ENCODE measurements at regions not wholly inside any gene's neighbourhood (a gene's known extent, or its start where the extent isn't known, plus 50 kb on each side); places are given as distances from the start of the nearest gene placed in this dataset.

GRCh38 chr5:158618256-158618655, 481.5 kb downstream of the EBF1 start:
- H3K27me3 ChIP-seq (ENCODE audit: low read length), result no peaks in the 10 kb centered on the region; the same call in 1 of the 2 replicates
- intact Hi-C loops (cut with micrococcal nuclease), result no loop called here
- H3K27ac ChIP-seq (ENCODE audit: low read length), result no peak overlapping the region
- no peak overlapping the region for H3K9ac ChIP-seq (ENCODE audit: low read length)
- no peaks in the 10 kb centered on the region for H4K20me1 ChIP-seq (ENCODE audit: low read length)
- H3K9me3 ChIP-seq (ENCODE audit: low read length), result no peaks in the 10 kb centered on the region
- H3K4me3 ChIP-seq (ENCODE audit: low read length), result no peak overlapping the region
- ChIA-PET POLR2A (ENCODE audit: unreplicated experiment) (no interaction called here), CTCF (no interaction called here)
- H3F3A ChIP-seq (ENCODE audit: low read length, unreplicated experiment), result no peaks in the 10 kb centered on the region
- DNase-seq, result no peak
- no peak overlapping the region for H2AFZ ChIP-seq (ENCODE audit: low read length)
- no peak overlapping the region for H3K4me2 ChIP-seq (ENCODE audit: low read length)
- H3K79me2 ChIP-seq (ENCODE audit: low read length), result no peaks in the 10 kb centered on the region
- no peaks in the 10 kb centered on the region for H3K9me2 ChIP-seq (replicated peaks; ENCODE audit: low read length)
- no peaks in the 10 kb centered on the region for H3K4me1 ChIP-seq (ENCODE audit: insufficient read depth, low read length)
- ATAC-seq, result no peak
- H3K36me3 ChIP-seq (ENCODE audit: low read depth, low read length), result no peaks in the 10 kb centered on the region
- no TSS peak for BruUV-seq (replicated peaks)
- TF ChIP-seq EZH2phosphoT487 (IDR thresholded peaks at IDR 0.05; ENCODE audit: borderline replicate concordance, low read length) (no peak), CTCF (conservative IDR thresholded peaks at IDR 0.05; ENCODE audit: low read depth, low read length) (no peak), EZH2 (IDR thresholded peaks at IDR 0.05; ENCODE audit: low read length, unreplicated experiment) (no peak)

- no peak overlapping the region for H3K4me2 ChIP-seq (ENCODE audit: low read length)
- H3K36me3 ChIP-seq (ENCODE audit: low read depth, low read length), result no peaks in the 10 kb centered on the region
- H3K4me1 ChIP-seq (ENCODE audit: insufficient read depth, low read length), result no peaks in the 10 kb centered on the region
- BruUV-seq (replicated peaks), result no TSS peak
- TF ChIP-seq EZH2phosphoT487 (IDR thresholded peaks at IDR 0.05; ENCODE audit: borderline replicate concordance, low read length) (no peak), CTCF (conservative IDR thresholded peaks at IDR 0.05; ENCODE audit: low read depth, low read length) (no peak), EZH2 (IDR thresholded peaks at IDR 0.05; ENCODE audit: low read length, unreplicated experiment) (no peak)
- DNase-seq (no peak), ATAC-seq (no peak)
- ChIA-PET POLR2A (ENCODE audit: unreplicated experiment) (no interaction called here), CTCF (no interaction called here)
- H3K27me3 ChIP-seq (ENCODE audit: low read length), result peaks cover 6% of the 10 kb centered on the region; the same call in 1 of the 2 replicates
- H3F3A ChIP-seq (ENCODE audit: low read length, unreplicated experiment), result no peaks in the 10 kb centered on the region
- no peak overlapping the region for H3K9ac ChIP-seq (ENCODE audit: low read length)
- H2AFZ ChIP-seq (ENCODE audit: low read length), result no peak overlapping the region
- no peaks in the 10 kb centered on the region for H4K20me1 ChIP-seq (ENCODE audit: low read length)
- no peaks in the 10 kb centered on the region for H3K79me2 ChIP-seq (ENCODE audit: low read length)
- no peak overlapping the region for H3K27ac ChIP-seq (ENCODE audit: low read length)
- H3K9me2 ChIP-seq (replicated peaks; ENCODE audit: low read length), result no peaks in the 10 kb centered on the region
- H3K4me3 ChIP-seq (ENCODE audit: low read length), result no peak overlapping the region
- no peaks in the 10 kb centered on the region for H3K9me3 ChIP-seq (ENCODE audit: low read length)
- intact Hi-C loops (cut with micrococcal nuclease), result no loop called here
These were observed 483.0 kb downstream of the EBF1 start for GRCh38 chr5:158616707-158617106.

- POLR2A ChIA-PET (ENCODE audit: unreplicated experiment), result no interaction called here
- H3K36me3 ChIP-seq (ENCODE audit: low read depth, low read length), result no peaks in the 10 kb centered on the region
- BruUV-seq (replicated peaks), result no TSS peak
- no peak overlapping the region for H2AFZ ChIP-seq (ENCODE audit: low read length)
- peaks cover 6% of the 10 kb centered on the region; the same call in 1 of the 2 replicates for H3K27me3 ChIP-seq (ENCODE audit: low read length)
- H3K27ac ChIP-seq (ENCODE audit: low read length), result no peak overlapping the region
- H3K79me2 ChIP-seq (ENCODE audit: low read length), result no peaks in the 10 kb centered on the region
- no peak overlapping the region for H3K4me2 ChIP-seq (ENCODE audit: low read length)
- H3K4me3 ChIP-seq (ENCODE audit: low read length), result no peak overlapping the region
- TF ChIP-seq CTCF (conservative IDR thresholded peaks at IDR 0.05; ENCODE audit: low read depth, low read length) (no peak), EZH2 (IDR thresholded peaks at IDR 0.05; ENCODE audit: low read length, unreplicated experiment) (no peak), EZH2phosphoT487 (IDR thresholded peaks at IDR 0.05; ENCODE audit: borderline replicate concordance, low read length) (no peak)
- H3K9ac ChIP-seq (ENCODE audit: low read length), result no peak overlapping the region
- H4K20me1 ChIP-seq (ENCODE audit: low read length), result no peaks in the 10 kb centered on the region
- no peaks in the 10 kb centered on the region for H3F3A ChIP-seq (ENCODE audit: low read length, unreplicated experiment)
- DNase-seq, result no peak
- H3K9me2 ChIP-seq (replicated peaks; ENCODE audit: low read length), result no peaks in the 10 kb centered on the region
- no peak for ATAC-seq
- H3K9me3 ChIP-seq (ENCODE audit: low read length), result no peaks in the 10 kb centered on the region
- intact Hi-C loops (cut with micrococcal nuclease), result no loop called here
- no peaks in the 10 kb centered on the region for H3K4me1 ChIP-seq (ENCODE audit: insufficient read depth, low read length)
- CTCF ChIA-PET, result no interaction called here
These were observed 484.8 kb downstream of the EBF1 start for GRCh38 chr5:158614951-158615350.

Data from PC-3 (cell line).